A549 (cell line): ENCODE measurements at regions not wholly inside any gene's neighbourhood (a gene's known extent, or its start where the extent isn't known, plus 50 kb on each side); places are given as distances from the start of the nearest gene placed in this dataset.
"Not testable (repeated sequence)": the region's sequence is repeated elsewhere in the genome, so short reads cannot be mapped to it uniquely, and the experiment has no call there.

Experiments used
- ATAC-seq, 2 experiments: fragments of 200-7000 bp in 1 of 2; fragments of >200 bp in 1 of 2; cut with Nextera tagmentation in 1 of 2; cut with Tn5 transposase in 1 of 2; 3 replicates each; pipeline versions ENCODE4 v1.8.0 to v1.9.1; 2018 to 2020; ENCODE audit warnings: mild to moderate bottlenecking in 1 of 2, moderate library complexity in 1 of 2
- CTCF ChIA-PET: fragments of 300-600 bp; sonication (Branson Sonifier 250); formaldehyde crosslinking; extraction: SDS; loops from one replicate; lab custom pipeline; 2021; ENCODE audit warnings: antibody characterized with exemption, inconsistent platforms; lab: Yijun Ruan, JAX
- POLR2A ChIA-PET: fragments of 350-600 bp; formaldehyde crosslinking; extraction: SDS; loops from one replicate; lab custom pipeline; 2021; ENCODE audit warnings: antibody characterized with exemption, inconsistent platforms; lab: Yijun Ruan, JAX
- DNase-seq, 2 experiments: peaks; one replicate each; pipeline versions ENCODE4 v3.0.0 to v3.0.0-alpha.2; 2011 to 2016; ENCODE audit warnings: low read depth in 1 of 2, low spot score in 1 of 2
- FAIRE-seq: peaks from 2 replicates; lab custom pipeline; 2011; peaks lifted over from hg19 to GRCh38; lab: Jason Lieb, UNC
- H3K27ac ChIP-seq, 2 experiments: fragments of >200 bp; sonication (Bioruptor Twin); formaldehyde crosslinking; 3 replicates each; pipeline ENCODE4 v1.5.1; 2016 to 2017
- H3K4me1 ChIP-seq: fragments of >200 bp; sonication (Bioruptor Twin); formaldehyde crosslinking; 3 replicates; pipeline ENCODE4 v1.6.1; 2016
- H3K4me2 ChIP-seq: fragments of >200 bp; sonication (Bioruptor Twin); formaldehyde crosslinking; 3 replicates; pipeline ENCODE4 v1.6.1; 2016
- H3K4me3 ChIP-seq: fragments of >200 bp; sonication (Bioruptor Twin); formaldehyde crosslinking; 3 replicates; pipeline ENCODE4 v1.5.1; 2016
- H3K9me3 ChIP-seq: fragments of >200 bp; sonication (Bioruptor Twin); formaldehyde crosslinking; 3 replicates; pipeline ENCODE4 v1.6.1; 2016
- BHLHE40 ChIP-seq: IDR thresholded peaks from 2 replicates; pipeline ENCODE4 v1.6.1; 2012; ENCODE audit warnings: low read depth, low read length, inconsistent platforms
- CTCF ChIP-seq: fragments of >200 bp; sonication (Bioruptor Twin); formaldehyde crosslinking; IDR thresholded peaks from 3 replicates; pipeline ENCODE4 v1.5.1; 2016
- EP300 ChIP-seq, 2 experiments: fragments of >200 bp; sonication (Bioruptor Twin); formaldehyde crosslinking; IDR thresholded peaks; 2 replicates in 1 of 2; 3 replicates in 1 of 2; pipeline ENCODE4 v1.6.1; 2016 to 2017
- HDAC2 ChIP-seq: fragments of 200-600 bp; sonication (generic); IDR thresholded peaks from 2 replicates; pipeline ENCODE4 v1.6.1; 2016
- JUN ChIP-seq, 2 experiments: fragments of >200 bp; sonication (Bioruptor Twin); formaldehyde crosslinking; IDR thresholded peaks; 2 replicates in 1 of 2; 3 replicates in 1 of 2; pipeline ENCODE4 v1.6.1; 2016 to 2017
- KDM1A ChIP-seq: fragments of 200-600 bp; sonication (generic); IDR thresholded peaks from 2 replicates; pipeline ENCODE4 v1.6.1; 2016; ENCODE audit warnings: low read depth, mild to moderate bottlenecking
- MAFK ChIP-seq: fragments of 450-650 bp; IDR thresholded peaks from 2 replicates; pipeline ENCODE4 v1.6.1; 2014; ENCODE audit not compliant: partially characterized antibody
- NFE2L2 ChIP-seq: fragments of 150-350 bp; conservative IDR thresholded peaks from 2 replicates; pipeline ENCODE4 v1.6.1; 2014; ENCODE audit warnings: low read length
- POLR2AphosphoS2 ChIP-seq: conservative IDR thresholded peaks from 2 replicates; pipeline ENCODE4 v1.6.1; 2012; ENCODE audit warnings: low read length, improper control_type of control experiment, inconsistent platforms
- RAD21 ChIP-seq, 2 experiments: fragments of >200 bp in 1 of 2; sonication (Bioruptor Twin) in 1 of 2; formaldehyde crosslinking in 1 of 2; IDR thresholded peaks in 1 of 2; conservative IDR thresholded peaks in 1 of 2; 2 replicates in 1 of 2; 3 replicates in 1 of 2; pipeline ENCODE4 v1.6.1; 2012 to 2018; ENCODE audit warnings: inconsistent platforms in 1 of 2
- RNF2 ChIP-seq: fragments of 200-600 bp; sonication (generic); IDR thresholded peaks from 2 replicates; pipeline ENCODE4 v1.6.1; 2016; ENCODE audit warnings: low read depth, mild to moderate bottlenecking, antibody characterized with exemption, moderate library complexity, borderline replicate concordance
- ZNF302 ChIP-seq: fragments of 250-450 bp; sonication (Bioruptor Pico); IDR thresholded peaks from 2 replicates; pipeline ENCODE4 v1.9.0; 2021; ENCODE audit warnings: inconsistent platforms, mild to moderate bottlenecking, moderate library complexity
- WGBS: methylation state at CpG from one replicate; pipeline ENCODE4 v1.1.6; 2017; ENCODE audit errors: missing lambda C conversion rate; 5-methylcytosine and 5-hydroxymethylcytosine counted together
- TF ChIP-seq, protein P1 (sequence below): fragments of 250-450 bp; sonication (Bioruptor Pico); IDR thresholded peaks from 2 replicates; pipeline ENCODE4 v1.5.0; 2021; ENCODE audit warnings: mild to moderate bottlenecking, moderate library complexity, borderline replicate concordance
- TF ChIP-seq, protein P2 (sequence below): IDR thresholded peaks from 2 replicates; pipeline ENCODE4 v1.6.1; 2012

- TF ChIP-seq, protein P1, sequence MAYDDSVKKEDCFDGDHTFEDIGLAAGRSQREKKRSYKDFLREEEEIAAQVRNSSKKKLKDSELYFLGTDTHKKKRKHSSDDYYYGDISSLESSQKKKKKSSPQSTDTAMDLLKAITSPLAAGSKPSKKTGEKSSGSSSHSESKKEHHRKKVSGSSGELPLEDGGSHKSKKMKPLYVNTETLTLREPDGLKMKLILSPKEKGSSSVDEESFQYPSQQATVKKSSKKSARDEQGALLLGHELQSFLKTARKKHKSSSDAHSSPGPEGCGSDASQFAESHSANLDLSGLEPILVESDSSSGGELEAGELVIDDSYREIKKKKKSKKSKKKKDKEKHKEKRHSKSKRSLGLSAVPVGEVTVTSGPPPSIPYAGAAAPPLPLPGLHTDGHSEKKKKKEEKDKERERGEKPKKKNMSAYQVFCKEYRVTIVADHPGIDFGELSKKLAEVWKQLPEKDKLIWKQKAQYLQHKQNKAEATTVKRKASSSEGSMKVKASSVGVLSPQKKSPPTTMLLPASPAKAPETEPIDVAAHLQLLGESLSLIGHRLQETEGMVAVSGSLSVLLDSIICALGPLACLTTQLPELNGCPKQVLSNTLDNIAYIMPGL (CRISPR knock-in tag): no peak
- TF ChIP-seq JUN (IDR thresholded peaks at IDR 0.05) (no peak), RAD21 (conservative IDR thresholded peaks at IDR 0.05 in 1 of 2, IDR thresholded peaks at IDR 0.05 in 1 of 2) (no peak)
Observed at GRCh38 chr4:138344054-138344453, 101.9 kb upstream of the SLC7A11 start (continued).

DNA sequence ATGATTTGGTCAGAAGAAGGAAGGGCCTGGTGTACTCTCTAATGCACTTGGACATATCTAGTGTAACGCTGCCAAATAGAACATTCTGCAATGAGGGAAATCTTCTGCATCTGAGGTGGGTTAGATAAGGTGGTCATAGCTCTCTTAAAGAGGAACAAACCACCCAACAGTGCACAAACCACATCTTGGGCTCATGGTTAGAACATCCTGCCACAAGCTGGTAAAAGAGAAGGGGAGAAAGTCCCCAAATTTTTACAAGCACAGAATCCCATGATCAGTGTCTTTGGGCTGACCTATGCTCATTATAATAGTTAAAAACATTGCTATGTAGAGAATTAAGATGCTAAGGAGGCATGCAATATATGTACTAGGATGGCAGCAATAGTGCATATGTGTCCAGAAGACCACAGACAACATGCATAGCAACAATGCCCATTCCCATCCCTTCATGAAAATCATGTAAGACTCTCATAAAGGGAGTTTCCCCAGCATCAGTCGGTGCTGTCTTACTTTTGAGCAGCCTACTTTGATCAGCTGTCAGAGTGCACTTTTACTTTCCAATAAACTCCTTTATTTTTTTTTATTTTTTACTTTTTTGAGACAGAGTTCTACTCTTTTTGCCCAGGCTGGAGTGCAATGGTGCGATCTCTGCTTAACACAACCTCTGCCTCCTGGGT lies 99.7 kb upstream of the SLC7A11 start:
- Histone ChIP-seq H3K4me2 (no peak overlapping the region), H3K4me3 (no peak overlapping the region), H3K9me3 (no peaks in the 10 kb centered on the region), H3K27ac (no peak overlapping the region), H3K4me1 (no peaks in the 10 kb centered on the region)
- no peak for ATAC-seq
- TF ChIP-seq BHLHE40: no peak
- TF ChIP-seq EP300 (IDR thresholded peaks at IDR 0.05): no peak
- no peak for TF ChIP-seq KDM1A
- TF ChIP-seq ZNF302 (CRISPR knock-in tag): no peak
- TF ChIP-seq NFE2L2: no peak
- TF ChIP-seq CTCF: no peak
- TF ChIP-seq RAD21 (conservative IDR thresholded peaks at IDR 0.05 in 1 of 2, IDR thresholded peaks at IDR 0.05 in 1 of 2): no peak
- TF ChIP-seq POLR2AphosphoS2: no peak
- no peak for FAIRE-seq
- DNase-seq: no peak
- WGBS: 85% methylated on average over 3 of the region's 3 CpGs
- ChIA-PET POLR2A (no interaction called here), CTCF (no interaction called here)

- WGBS: 82% methylated on average over 2 of the region's 2 CpGs
- Histone ChIP-seq H3K27ac (no peak overlapping the region), H3K4me3 (no peak overlapping the region), H3K4me1 (peaks cover 7% of the 10 kb centered on the region; the same call in 1 of the 3 replicates), H3K9me3 (no peaks in the 10 kb centered on the region), H3K4me2 (no peak overlapping the region)
- DNase-seq: no peak
- ChIA-PET POLR2A (no interaction called here), CTCF (no interaction called here)
- no peak for TF ChIP-seq CTCF
- TF ChIP-seq, protein P2, sequence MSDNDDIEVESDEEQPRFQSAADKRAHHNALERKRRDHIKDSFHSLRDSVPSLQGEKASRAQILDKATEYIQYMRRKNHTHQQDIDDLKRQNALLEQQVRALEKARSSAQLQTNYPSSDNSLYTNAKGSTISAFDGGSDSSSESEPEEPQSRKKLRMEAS: no peak
- no peak for TF ChIP-seq RNF2
- no peak for TF ChIP-seq KDM1A
- no peak for TF ChIP-seq HDAC2
- FAIRE-seq: no peak
- no peak for ATAC-seq
Observed at GRCh38 chr4:138338840-138339239, 96.7 kb upstream of the SLC7A11 start.

GRCh38 chr4:138338222-138338621 lies 96.1 kb upstream of the SLC7A11 start:
- WGBS: 94% methylated on average over 6 of the region's 6 CpGs
- H3K9me3 ChIP-seq, POLR2A ChIA-PET, CTCF ChIA-PET, H3K27ac ChIP-seq, ATAC-seq, FAIRE-seq, DNase-seq, H3K4me3 ChIP-seq: not testable (repeated sequence)
- TF ChIP-seq MAFK: peak; percentile 93
- TF ChIP-seq, all 56 proteins: peak for 1; not testable (repeated sequence) for 55
- H3K4me1 ChIP-seq, H3K4me2 ChIP-seq: not testable (repeated sequence)
